H1 (cell line): ENCODE measurements at regions not wholly inside any gene's neighbourhood (a gene's known extent, or its start where the extent isn't known, plus 50 kb on each side); places are given as distances from the start of the nearest gene placed in this dataset.

Source experiments
- CTCF ChIA-PET: fragments of 300-600 bp; sonication (Branson Sonifier 250); formaldehyde crosslinking; loops from one replicate; lab custom pipeline; 2021; ENCODE audit not compliant: partially characterized antibody; lab: Charles Lee
- POLR2A ChIA-PET: fragments of 300-600 bp; sonication (Branson Sonifier 250); formaldehyde crosslinking; loops from one replicate; lab custom pipeline; 2021; ENCODE audit warnings: inconsistent platforms; ENCODE audit not compliant: partially characterized antibody; lab: Charles Lee
- DNase-seq, 2 experiments: peaks; one replicate each; pipeline versions ENCODE4 v3.0.0 to v3.0.0-alpha.2; 2010 to 2022; ENCODE audit warnings: low spot score in 2 of 2, low read depth in 1 of 2, mixed read lengths in 1 of 2
- FAIRE-seq: peaks from 2 replicates; lab custom pipeline; 2011; peaks lifted over from hg19 to GRCh38; lab: Jason Lieb, UNC
- H2AFZ ChIP-seq: 2 replicates; pipeline ENCODE4 v1.8.1; 2012; ENCODE audit warnings: low read length, inconsistent platforms
- H2AK5ac ChIP-seq: 2 replicates; pipeline ENCODE4 v1.6.1; 2013; ENCODE audit warnings: low read depth, low read length
- H2BK120ac ChIP-seq: replicated peaks from 2 replicates; pipeline ENCODE3; 2013; ENCODE audit warnings: low read depth, low read length, inconsistent platforms
- H2BK12ac ChIP-seq: 2 replicates; pipeline ENCODE4 v1.6.1; 2013; ENCODE audit warnings: low read depth, low read length
- H2BK15ac ChIP-seq: 2 replicates; pipeline ENCODE4 v1.6.1; 2013; ENCODE audit warnings: low read length
- H2BK20ac ChIP-seq: 2 replicates; pipeline ENCODE4 v1.6.1; 2013; ENCODE audit warnings: low read length
- H2BK5ac ChIP-seq: 2 replicates; pipeline ENCODE4 v1.6.1; 2013; ENCODE audit warnings: low read depth, low read length
- H3K14ac ChIP-seq: 2 replicates; pipeline ENCODE4 v1.6.1; 2013; ENCODE audit warnings: inconsistent platforms; ENCODE audit not compliant: insufficient read length
- H3K18ac ChIP-seq: 2 replicates; pipeline ENCODE4 v1.6.1; 2013; ENCODE audit warnings: low read length; ENCODE audit errors: extremely low read depth
- H3K23ac ChIP-seq: 2 replicates; pipeline ENCODE4 v1.6.1; 2013; ENCODE audit warnings: inconsistent platforms; ENCODE audit not compliant: insufficient read length
- H3K23me2 ChIP-seq: 2 replicates; pipeline ENCODE4 v1.6.1; 2013; ENCODE audit warnings: low read depth, low read length
- H3K27ac ChIP-seq: 2 replicates; pipeline ENCODE4 v1.6.1; 2011; ENCODE audit warnings: low read depth, low read length, inconsistent platforms
- H3K27me3 ChIP-seq, 4 experiments: replicated peaks in 1 of 4; 1 replicate in 1 of 4; 2 replicates in 3 of 4; pipeline versions ENCODE4 v1.6.1 to v1.8.1; 2011 to 2013; ENCODE audit warnings: low read length in 3 of 4, mild to moderate bottlenecking in 3 of 4, inconsistent platforms in 2 of 4, mixed read lengths in 2 of 4, moderate library complexity in 1 of 4; ENCODE audit not compliant: control insufficient read depth in 3 of 4, insufficient read depth in 3 of 4; ENCODE audit errors: extremely low read depth in 1 of 4
- H3K36me3 ChIP-seq, 4 experiments: 2 replicates each; pipeline versions ENCODE4 v1.6.1 to v1.8.1; 2011 to 2013; ENCODE audit warnings: mild to moderate bottlenecking in 4 of 4, low read length in 3 of 4, moderate library complexity in 2 of 4, control low read depth in 1 of 4, inconsistent platforms in 1 of 4; ENCODE audit not compliant: insufficient read depth in 4 of 4, control insufficient read depth in 2 of 4
- H3K4ac ChIP-seq: replicated peaks from 2 replicates; pipeline ENCODE3; 2013; ENCODE audit warnings: low read length, low read depth, mixed read lengths, inconsistent platforms; ENCODE audit not compliant: insufficient read length
- H3K4me1 ChIP-seq, 4 experiments: replicated peaks in 1 of 4; 1 replicate in 1 of 4; 2 replicates in 3 of 4; pipeline versions ENCODE4 v1.6.1 to v1.8.1; 2011 to 2013; ENCODE audit warnings: low read length in 3 of 4, inconsistent platforms in 2 of 4, mixed read lengths in 1 of 4; ENCODE audit not compliant: insufficient read depth in 4 of 4, control insufficient read depth in 3 of 4
- H3K4me2 ChIP-seq, 2 experiments: 2 replicates each; pipeline versions ENCODE4 v1.6.1 to v1.8.1; 2011 to 2013; ENCODE audit warnings: low read depth in 2 of 2, low read length in 2 of 2, control low read depth in 1 of 2, inconsistent platforms in 1 of 2, mild to moderate bottlenecking in 1 of 2; ENCODE audit not compliant: insufficient read depth in 1 of 2
- H3K4me3 ChIP-seq, 4 experiments: fragments of 200-600, 300-600 bp in 1 of 4; sonication (generic), shearing (Covaris generic), sonication (Bioruptor Twin) in 1 of 4; 2 replicates each; pipeline versions ENCODE4 v1.5.1 to v1.8.1; 2011 to 2016; ENCODE audit warnings: low read length in 4 of 4, low read depth in 3 of 4, control low read depth in 2 of 4, inconsistent platforms in 2 of 4, mild to moderate bottlenecking in 2 of 4, mixed read lengths in 1 of 4, moderate library complexity in 1 of 4; ENCODE audit not compliant: insufficient read depth in 2 of 4; ENCODE audit errors: extremely low read depth in 1 of 4
- H3K56ac ChIP-seq: replicated peaks from 2 replicates; pipeline ENCODE3; 2013; ENCODE audit warnings: low read depth, mild to moderate bottlenecking, mixed read lengths, low read length, inconsistent platforms; ENCODE audit not compliant: insufficient read length
- H3K79me1 ChIP-seq: 2 replicates; pipeline ENCODE4 v1.6.1; 2013; ENCODE audit warnings: low read depth, low read length, control low read depth
- H3K79me2 ChIP-seq, 2 experiments: 2 replicates each; pipeline versions ENCODE4 v1.6.1 to v1.8.1; 2012 to 2013; ENCODE audit warnings: low read length in 2 of 2, mild to moderate bottlenecking in 2 of 2, inconsistent platforms in 1 of 2; ENCODE audit not compliant: insufficient read depth in 2 of 2, control insufficient read depth in 1 of 2
- H3K9ac ChIP-seq, 4 experiments: replicated peaks in 1 of 4; 1 replicate in 1 of 4; 2 replicates in 3 of 4; pipeline versions ENCODE4 v1.6.1 to v1.8.1; 2011 to 2013; ENCODE audit warnings: low read depth in 3 of 4, low read length in 3 of 4, control low read depth in 2 of 4, mild to moderate bottlenecking in 2 of 4, moderate library complexity in 2 of 4, inconsistent platforms in 1 of 4; ENCODE audit errors: extremely low read depth in 1 of 4
- H3K9me3 ChIP-seq, 2 experiments: 2 replicates each; pipeline versions ENCODE4 v1.6.1 to v1.8.1; 2012 to 2013; ENCODE audit warnings: mild to moderate bottlenecking in 2 of 2, moderate library complexity in 2 of 2, control low read depth in 1 of 2, inconsistent platforms in 1 of 2, low read depth in 1 of 2, low read length in 1 of 2, mixed read lengths in 1 of 2; ENCODE audit not compliant: insufficient read depth in 2 of 2
- H4K20me1 ChIP-seq, 2 experiments: replicated peaks in 1 of 2; 2 replicates each; pipeline versions ENCODE3 to v1.8.1; 2011 to 2013; ENCODE audit warnings: inconsistent platforms in 2 of 2, low read length in 2 of 2, mild to moderate bottlenecking in 1 of 2; ENCODE audit not compliant: insufficient read depth in 2 of 2, control insufficient read depth in 1 of 2
- H4K5ac ChIP-seq: 2 replicates; pipeline ENCODE4 v1.6.1; 2013; ENCODE audit warnings: low read length, low read depth, mixed read lengths, inconsistent platforms; ENCODE audit not compliant: insufficient read length
- H4K8ac ChIP-seq: 2 replicates; pipeline ENCODE4 v1.8.0; 2013; ENCODE audit warnings: mild to moderate bottlenecking, moderate library complexity, low read length, inconsistent platforms; ENCODE audit not compliant: insufficient read depth; ENCODE audit errors: extremely low read depth
- H4K91ac ChIP-seq: replicated peaks from 2 replicates; pipeline ENCODE3; 2013; ENCODE audit warnings: low read length, mixed read lengths, inconsistent platforms; ENCODE audit not compliant: insufficient read length
- ATF3 ChIP-seq: IDR thresholded peaks from 2 replicates; pipeline ENCODE4 v1.6.1; 2011; ENCODE audit warnings: low read depth, mild to moderate bottlenecking, low read length; ENCODE audit not compliant: insufficient read depth
- BACH1 ChIP-seq: IDR thresholded peaks from 2 replicates; pipeline ENCODE4 v1.6.1; 2012; ENCODE audit warnings: low read length, improper control_type of control experiment
- BCL11A ChIP-seq, 2 experiments: IDR thresholded peaks; one replicate each; pipeline ENCODE4 v1.6.1; 2011; ENCODE audit warnings: low read depth in 2 of 2, low read length in 2 of 2, mild to moderate bottlenecking in 2 of 2
- CBX5 ChIP-seq: fragments of 300-800, 300-1000 bp; sonication (generic); IDR thresholded peaks from 2 replicates; pipeline ENCODE4 v1.7.1; 2016; ENCODE audit warnings: antibody characterized with exemption, low read length, low read depth
- CEBPB ChIP-seq: IDR thresholded peaks from 2 replicates; pipeline ENCODE4 v1.6.1; 2012; ENCODE audit warnings: low read depth, low read length
- E2F6 ChIP-seq: IDR thresholded peaks from 2 replicates; pipeline ENCODE4 v1.6.1; 2012; ENCODE audit warnings: inconsistent platforms
- EZH2 ChIP-seq: fragments of 200-600 bp; sonication (generic); IDR thresholded peaks from 2 replicates; pipeline ENCODE4 v1.7.1; 2012; ENCODE audit warnings: low read depth, mild to moderate bottlenecking, moderate library complexity, low read length, inconsistent platforms; ENCODE audit not compliant: severe bottlenecking
- HDAC6 ChIP-seq: IDR thresholded peaks from one replicate; pipeline ENCODE4 v1.7.1; 2012; ENCODE audit warnings: low read depth, mild to moderate bottlenecking, inconsistent platforms, low read length, moderate library complexity
- MAX ChIP-seq: IDR thresholded peaks from 2 replicates; pipeline ENCODE4 v1.6.1; 2012; ENCODE audit warnings: inconsistent platforms
- NRF1 ChIP-seq: IDR thresholded peaks from 2 replicates; pipeline ENCODE4 v1.6.1; 2011; ENCODE audit warnings: mild to moderate bottlenecking, low read depth, low read length, improper control_type of control experiment
- SP4 ChIP-seq: IDR thresholded peaks from 2 replicates; pipeline ENCODE4 v1.6.1; 2012; ENCODE audit warnings: low read length, inconsistent platforms
- WGBS, 2 experiments: shearing (Covaris generic) in 1 of 2; methylation state at CpG; one replicate each; pipeline versions ENCODE4 v1.1.6 to v1.1.7; 2013 to 2015; ENCODE audit warnings: low lambda C conversion rate in 2 of 2, mixed read lengths in 2 of 2, inconsistent platforms in 1 of 2, low coverage in 1 of 2, missing lambda C conversion rate in 1 of 2; ENCODE audit not compliant: insufficient replicate concordance in 2 of 2, insufficient coverage in 1 of 2, insufficient read length in 1 of 2; ENCODE audit errors: extremely low coverage in 1 of 2, missing lambda C conversion rate in 1 of 2; 5-methylcytosine and 5-hydroxymethylcytosine counted together

GRCh38 chr3:152724270-152724669 lies 110.7 kb upstream of the P2RY1 start:
- Histone ChIP-seq H3K4me3 (no peak overlapping the region), H2AK5ac (no peak overlapping the region), H3K23ac (no peak overlapping the region), H3K56ac (no peak overlapping the region), H3K79me1 (no peaks in the 10 kb centered on the region), H3K14ac (no peak overlapping the region), H3K18ac (no peak overlapping the region), H4K5ac (no peak overlapping the region), H3K27me3 (no peaks in the 10 kb centered on the region), H3K27ac (no peak overlapping the region), H2BK120ac (no peak overlapping the region), H2BK12ac (no peak overlapping the region), H2BK5ac (no peak overlapping the region), H3K79me2 (no peaks in the 10 kb centered on the region), H4K91ac (no peak overlapping the region), H2BK20ac (no peak overlapping the region), H3K9me3 (peaks cover 3 to 5% of the 10 kb centered on the region in 2 experiments; a peak in 2 of 4 replicates), H3K36me3 (no peaks in the 10 kb centered on the region; a peak in 1 of 8 replicates), H2BK15ac (no peak overlapping the region), H3K9ac (no peak overlapping the region)
- CTCF ChIA-PET: no interaction called here
- 94% methylated on average over 1 of the region's 1 CpG; no CpG with 5 or more reads in 1 of the 2 experiments for WGBS, 2 experiments
- TF ChIP-seq BCL11A (IDR thresholded peaks at IDR 0.05; ENCODE audit: low read depth in 2 of 2, low read length in 2 of 2) (no peak), CEBPB (no peak), E2F6 (no peak), ATF3 (no peak), MAX (no peak), EZH2 (no peak), SP4 (no peak), NRF1 (no peak), BACH1 (no peak), CBX5 (no peak), HDAC6 (no peak)
- TF ChIP-seq, all 59 proteins: peak for 0
- DNase-seq (no peak), FAIRE-seq (no peak)
- no peak overlapping the region for H4K8ac ChIP-seq
- H3K4ac ChIP-seq: no peak overlapping the region
- H3K4me1 ChIP-seq: peaks cover 0 to 7% (median 6%) of the 10 kb centered on the region in 4 experiments; a peak in 3 of 7 replicates
- H4K20me1 ChIP-seq: no peaks in the 10 kb centered on the region
- H2AFZ ChIP-seq: no peak overlapping the region
- H3K23me2 ChIP-seq: no peaks in the 10 kb centered on the region
- POLR2A ChIA-PET: no interaction called here
- H3K4me2 ChIP-seq: no peak overlapping the region
